ENCODE measurements at regions not wholly inside any gene's neighbourhood (a gene's known extent, or its start where the extent isn't known, plus 50 kb on each side); places are given as distances from the start of the nearest gene placed in this dataset.

DNA sequence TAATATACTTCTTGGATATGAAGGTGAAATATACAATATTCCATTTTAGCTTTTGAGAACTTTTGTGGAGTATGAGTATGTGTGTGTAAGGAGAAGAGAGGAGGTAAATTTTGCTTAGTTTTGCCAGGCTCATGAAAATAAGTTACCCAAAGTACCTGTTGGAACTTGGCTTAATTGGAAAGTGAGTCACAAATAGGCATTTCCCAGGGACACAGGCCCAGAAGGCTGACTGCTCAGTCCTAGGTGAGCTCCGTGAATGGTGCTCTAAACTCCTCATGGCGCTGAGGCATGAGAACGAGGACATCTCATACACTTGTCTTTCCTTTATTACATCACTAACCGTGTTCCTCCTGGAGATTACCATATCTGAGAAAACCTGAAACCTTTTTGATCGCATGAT is 148.5 kb upstream of the RAB12 start:
- TF ChIP-seq POLR2A (IDR thresholded peaks at IDR 0.05; ENCODE audit: low read depth, low read length) (no peak), POLR2AphosphoS5 (IDR thresholded peaks at IDR 0.05; ENCODE audit: low read depth, low read length) (no peak), TAF1 (IDR thresholded peaks at IDR 0.05; ENCODE audit: low read depth, low read length) (no peak), SPI1 (IDR thresholded peaks at IDR 0.05; ENCODE audit: low read depth, low read length) (no peak)

Measured in GM12891 (cell line).